HFFc6 (cell line): ENCODE measurements at regions not wholly inside any gene's neighbourhood (a gene's known extent, or its start where the extent isn't known, plus 50 kb on each side); places are given as distances from the start of the nearest gene placed in this dataset.

ENCODE experiments used
- DNase-seq: peaks from one replicate; pipeline ENCODE4 v3.0.0-alpha.2; 2018
- H3K27ac Mint-ChIP-seq: 2 replicates; pipeline ENCODE4 v1.8.0; 2020; ENCODE audit warnings: mild to moderate bottlenecking, mixed read lengths
- H3K27me3 Mint-ChIP-seq: 2 replicates; pipeline ENCODE4 v1.8.0; 2021; ENCODE audit warnings: mild to moderate bottlenecking, moderate library complexity, mixed read lengths; ENCODE audit not compliant: insufficient read depth
- H3K36me3 Mint-ChIP-seq: 2 replicates; pipeline ENCODE4 v1.8.0; 2021; ENCODE audit warnings: low read depth, mixed read lengths
- H3K4me1 Mint-ChIP-seq: 2 replicates; pipeline ENCODE4 v1.8.0; 2020; ENCODE audit warnings: low read depth, mixed read lengths
- H3K4me3 Mint-ChIP-seq: 2 replicates; pipeline ENCODE4 v1.8.0; 2020; ENCODE audit warnings: mild to moderate bottlenecking, moderate library complexity, mixed read lengths
- H3K9me3 Mint-ChIP-seq: 2 replicates; pipeline ENCODE4 v1.8.0; 2020; ENCODE audit warnings: mild to moderate bottlenecking, mixed read lengths
- TF ChIP-seq, protein P1 (sequence below): fragments of 200-600 bp; sonication (generic); IDR thresholded peaks from 2 replicates; pipeline ENCODE4 v1.5.0; 2021; ENCODE audit warnings: antibody characterized with exemption, mild to moderate bottlenecking

DNA sequence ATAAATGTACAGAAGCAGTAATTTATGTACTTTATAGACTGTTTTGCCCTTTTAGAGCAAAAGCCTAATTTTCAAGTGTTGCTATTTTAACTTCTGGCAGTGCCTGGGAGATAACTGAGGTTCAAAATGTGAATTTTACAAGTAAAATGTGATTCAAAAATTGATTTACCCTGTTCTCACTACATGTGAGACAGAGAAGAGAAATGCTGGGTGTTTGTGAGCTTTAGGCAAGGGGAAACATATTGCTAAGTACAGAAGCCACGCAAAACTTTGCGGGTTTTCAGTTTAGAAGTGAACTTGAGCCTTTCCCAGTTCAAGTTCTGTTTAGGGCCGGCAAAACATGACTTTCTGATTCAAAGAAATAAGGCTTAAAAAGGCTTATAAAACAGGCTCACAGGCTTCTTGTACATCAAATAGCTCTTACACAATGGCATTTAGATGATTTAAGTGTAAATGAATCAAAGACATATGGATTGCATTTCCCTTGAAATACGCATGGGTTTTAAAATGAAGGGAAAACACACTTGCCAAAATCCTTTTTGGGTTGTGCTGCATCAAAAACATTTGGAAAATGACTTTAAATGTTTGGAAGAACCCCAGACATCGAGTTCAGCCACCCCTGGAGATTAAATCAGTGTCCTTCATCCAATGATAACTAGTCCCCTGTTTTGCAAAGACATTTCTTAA is 370.8 kb upstream of the MEF2C start:
- TF ChIP-seq, protein P1, sequence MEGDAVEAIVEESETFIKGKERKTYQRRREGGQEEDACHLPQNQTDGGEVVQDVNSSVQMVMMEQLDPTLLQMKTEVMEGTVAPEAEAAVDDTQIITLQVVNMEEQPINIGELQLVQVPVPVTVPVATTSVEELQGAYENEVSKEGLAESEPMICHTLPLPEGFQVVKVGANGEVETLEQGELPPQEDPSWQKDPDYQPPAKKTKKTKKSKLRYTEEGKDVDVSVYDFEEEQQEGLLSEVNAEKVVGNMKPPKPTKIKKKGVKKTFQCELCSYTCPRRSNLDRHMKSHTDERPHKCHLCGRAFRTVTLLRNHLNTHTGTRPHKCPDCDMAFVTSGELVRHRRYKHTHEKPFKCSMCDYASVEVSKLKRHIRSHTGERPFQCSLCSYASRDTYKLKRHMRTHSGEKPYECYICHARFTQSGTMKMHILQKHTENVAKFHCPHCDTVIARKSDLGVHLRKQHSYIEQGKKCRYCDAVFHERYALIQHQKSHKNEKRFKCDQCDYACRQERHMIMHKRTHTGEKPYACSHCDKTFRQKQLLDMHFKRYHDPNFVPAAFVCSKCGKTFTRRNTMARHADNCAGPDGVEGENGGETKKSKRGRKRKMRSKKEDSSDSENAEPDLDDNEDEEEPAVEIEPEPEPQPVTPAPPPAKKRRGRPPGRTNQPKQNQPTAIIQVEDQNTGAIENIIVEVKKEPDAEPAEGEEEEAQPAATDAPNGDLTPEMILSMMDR: no peak
- H3K4me1 Mint-ChIP-seq: no peaks in the 10 kb centered on the region
- H3K9me3 Mint-ChIP-seq: no peaks in the 10 kb centered on the region
- H3K4me3 Mint-ChIP-seq: no peak overlapping the region
- no peak overlapping the region for H3K27ac Mint-ChIP-seq
- no peak for DNase-seq
- 0 out of 2 replicates have a peak, but pooled peaks cover 1% of the 10 kb centered on the region for H3K27me3 Mint-ChIP-seq
- H3K36me3 Mint-ChIP-seq: no peaks in the 10 kb centered on the region

DNA sequence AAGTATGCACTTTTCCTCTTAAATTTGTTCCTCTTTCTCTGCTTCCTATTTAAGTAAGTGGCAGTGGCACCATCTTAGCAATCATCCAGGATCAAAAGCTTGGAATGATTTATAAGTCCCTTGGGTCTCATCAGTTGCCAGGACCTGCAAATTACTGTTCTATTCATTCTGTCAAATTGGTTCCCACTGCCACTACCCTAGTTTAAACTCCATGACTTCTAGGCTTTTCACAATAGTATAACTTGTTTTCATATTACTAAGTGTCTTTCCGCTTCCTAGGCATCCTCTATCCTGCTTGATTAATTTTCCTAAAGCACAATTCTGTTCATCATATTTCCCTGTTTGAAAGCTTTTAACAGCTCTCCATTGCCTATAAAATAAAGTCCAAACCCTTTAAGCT is 363.9 kb upstream of the MEF2C start:
- TF ChIP-seq, protein P1: no peak
- no peak overlapping the region for H3K27ac Mint-ChIP-seq
- no peaks in the 10 kb centered on the region for H3K36me3 Mint-ChIP-seq
- no peak for DNase-seq
- H3K27me3 Mint-ChIP-seq: 0 out of 2 replicates have a peak, but pooled peaks cover 1% of the 10 kb centered on the region
- H3K4me1 Mint-ChIP-seq: peaks cover 8% of the 10 kb centered on the region
- H3K9me3 Mint-ChIP-seq: no peaks in the 10 kb centered on the region
- H3K4me3 Mint-ChIP-seq: no peak overlapping the region

DNA sequence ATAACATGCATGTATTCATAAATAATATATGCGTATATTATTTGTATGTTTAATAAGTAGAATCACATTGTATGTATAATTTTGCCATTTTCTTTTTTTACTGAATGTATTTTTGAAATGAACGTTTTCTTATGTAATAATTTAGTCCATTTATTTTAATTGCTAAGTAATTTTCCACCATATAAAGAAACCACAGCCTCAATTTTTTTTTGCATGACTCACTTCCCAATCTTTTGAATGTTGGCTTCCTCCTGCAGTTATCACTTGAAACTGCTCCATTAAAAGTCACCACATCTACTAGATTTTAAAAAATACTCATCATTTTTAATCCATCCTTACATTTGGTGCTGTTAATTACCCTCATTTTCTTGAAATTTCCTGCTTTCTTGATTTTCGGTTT is 363.3 kb upstream of the MEF2C start:
- H3K9me3 Mint-ChIP-seq: no peaks in the 10 kb centered on the region
- H3K4me3 Mint-ChIP-seq: no peak overlapping the region
- no peak overlapping the region for H3K27ac Mint-ChIP-seq
- H3K36me3 Mint-ChIP-seq: no peaks in the 10 kb centered on the region
- TF ChIP-seq, protein P1: no peak
- no peak for DNase-seq
- H3K27me3 Mint-ChIP-seq: no peaks in the 10 kb centered on the region
- peaks cover 8% of the 10 kb centered on the region for H3K4me1 Mint-ChIP-seq

DNA sequence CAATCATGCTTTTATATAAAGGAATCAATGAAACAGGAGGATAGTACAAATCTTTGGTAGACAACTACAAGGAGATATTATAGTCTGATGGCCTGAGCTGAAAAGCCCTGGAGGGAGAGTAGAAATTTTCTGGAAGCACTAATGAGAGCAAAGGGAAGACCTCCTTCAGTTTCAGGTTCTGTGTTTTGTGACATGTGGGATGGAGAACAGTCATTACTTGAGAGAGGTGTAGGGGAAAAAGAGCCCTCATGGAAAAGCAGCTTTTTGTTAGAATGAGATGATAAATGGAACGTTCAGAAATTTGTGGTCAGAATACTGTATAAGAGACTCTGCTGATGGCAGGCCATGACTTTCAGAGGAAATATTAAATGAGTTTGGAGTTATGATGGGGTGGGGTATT is 360.6 kb upstream of the MEF2C start:
- Mint-ChIP-seq H3K4me3 (no peak overlapping the region), H3K36me3 (no peaks in the 10 kb centered on the region), H3K27me3 (no peaks in the 10 kb centered on the region), H3K4me1 (peaks cover 8% of the 10 kb centered on the region), H3K9me3 (no peaks in the 10 kb centered on the region), H3K27ac (no peak overlapping the region)
- no peak for DNase-seq
- TF ChIP-seq, protein P1: no peak

DNA sequence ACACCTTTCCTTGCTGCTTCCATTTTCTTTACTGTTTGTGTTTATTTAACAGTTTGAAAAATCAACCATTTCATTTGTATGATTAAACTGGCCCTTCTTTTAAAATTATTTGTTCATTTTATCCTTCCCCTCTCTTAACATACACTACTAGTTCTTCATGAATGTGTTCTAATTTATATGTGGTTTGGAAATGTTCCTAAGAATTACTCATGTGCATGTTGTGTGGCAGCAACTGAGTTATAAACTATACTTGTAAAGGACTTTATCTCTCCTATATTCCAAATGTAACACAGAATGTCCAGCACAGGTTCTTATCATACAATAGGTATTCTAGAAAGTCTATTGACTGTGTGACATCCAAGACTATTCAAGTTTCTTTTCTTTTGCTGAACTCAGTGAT is 358.2 kb upstream of the MEF2C start:
- Mint-ChIP-seq H3K27ac (no peak overlapping the region), H3K9me3 (no peaks in the 10 kb centered on the region), H3K27me3 (no peaks in the 10 kb centered on the region), H3K36me3 (no peaks in the 10 kb centered on the region), H3K4me1 (peaks cover under 1% of the 10 kb centered on the region; the same call in 1 of the 2 replicates), H3K4me3 (no peak overlapping the region)
- TF ChIP-seq, protein P1: no peak
- DNase-seq: no peak
